ENCODE measurements at regions not wholly inside any gene's neighbourhood (a gene's known extent, or its start where the extent isn't known, plus 50 kb on each side); places are given as distances from the start of the nearest gene placed in this dataset.

DNA sequence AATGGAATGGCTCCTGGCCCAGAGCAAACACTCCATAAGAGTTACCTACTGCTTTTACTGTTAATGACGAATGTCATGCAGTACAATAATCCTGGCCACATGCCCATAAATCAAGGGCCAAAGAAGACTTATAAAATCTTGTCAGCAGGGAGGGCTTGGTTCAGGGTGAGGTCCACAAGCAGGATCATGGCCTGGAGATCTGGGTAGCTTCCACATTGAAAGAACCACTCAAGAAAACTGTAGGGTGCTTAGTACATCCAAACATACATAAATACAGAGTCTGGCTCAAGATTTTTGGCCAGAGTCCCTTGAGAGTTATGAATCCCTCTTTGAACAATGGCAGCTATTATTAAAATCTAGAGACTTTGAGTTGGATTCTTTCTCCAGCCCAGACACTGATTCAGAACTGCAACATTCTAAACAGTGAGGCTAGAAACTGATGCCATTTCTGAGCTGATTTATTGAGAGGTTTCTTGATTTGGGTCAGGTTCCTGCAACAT lies 188.7 kb downstream of the CDC5L start:
- H3K27me3 ChIP-seq (ENCODE audit: control insufficient read depth in 2 of 2, insufficient read depth in 2 of 2, low read length in 2 of 2), result no peaks in the 10 kb centered on the region
- H3K36me3 ChIP-seq (ENCODE audit: control insufficient read depth in 2 of 3, insufficient read depth in 3 of 3, low read length in 3 of 3), result no peaks in the 10 kb centered on the region
- POLR2A ChIA-PET, result no interaction called here
- intact Hi-C loops (cut with micrococcal nuclease), result no loop called here
- Mint-ChIP-seq H3K36me3 (no peaks in the 10 kb centered on the region), H3K27ac (no peak overlapping the region), H3K4me1 (peaks cover 0 to 2% (median 0%) of the 10 kb centered on the region in 7 donors), H3K4me3 (no peak overlapping the region), H3K9me3 (peaks cover 0 to 3% (median 0%) of the 10 kb centered on the region in 11 donors), H3K27me3 (peaks cover 6 to 30% (median 13%) of the 10 kb centered on the region in 5 donors)
- CTCF ChIA-PET, result no interaction called here
- no peak overlapping the region for H3K4me3 ChIP-seq (ENCODE audit: low read length)
- no peaks in the 10 kb centered on the region for H3K4me1 ChIP-seq (ENCODE audit: control insufficient read depth in 2 of 2, insufficient read depth in 2 of 2, low read length in 2 of 2)
- no peak for DNase-seq
- no peak overlapping the region for H3K27ac ChIP-seq (ENCODE audit: low read depth, low read length)
- no peak for ATAC-seq
- H3K9me3 ChIP-seq (ENCODE audit: control insufficient read depth in 2 of 3, low read length in 3 of 3), result no peaks in the 10 kb centered on the region

GRCh38 chr6:44580901-44581300 lies 193.4 kb downstream of the CDC5L start:
- ATAC-seq (no peak), DNase-seq (no peak)
- ChIA-PET CTCF (no interaction called here), POLR2A (no interaction called here)
- no peaks in the 10 kb centered on the region for H3K4me1 Mint-ChIP-seq
- Histone ChIP-seq H3K4me3 (ENCODE audit: low read length) (no peak overlapping the region), H3K27ac (ENCODE audit: low read depth, low read length) (no peak overlapping the region), H3K27me3 (ENCODE audit: control insufficient read depth in 2 of 2, insufficient read depth in 2 of 2, low read length in 2 of 2) (no peaks in the 10 kb centered on the region), H3K4me1 (ENCODE audit: control insufficient read depth in 2 of 2, insufficient read depth in 2 of 2, low read length in 2 of 2) (no peaks in the 10 kb centered on the region), H3K9me3 (ENCODE audit: control insufficient read depth in 2 of 3, low read length in 3 of 3) (peaks cover 0 to 7% (median 0%) of the 10 kb centered on the region in 3 experiments), H3K36me3 (ENCODE audit: control insufficient read depth in 2 of 3, insufficient read depth in 3 of 3, low read length in 3 of 3) (no peaks in the 10 kb centered on the region)
- H3K4me3 Mint-ChIP-seq, result no peak overlapping the region
- H3K9me3 Mint-ChIP-seq, result peaks cover 0 to 30% (median 9%) of the 10 kb centered on the region in 11 donors
- H3K36me3 Mint-ChIP-seq, result peaks cover 0 to 7% (median 0%) of the 10 kb centered on the region in 5 donors
- intact Hi-C loops (cut with micrococcal nuclease), result no loop called here
- peaks cover 0 to 20% (median 12%) of the 10 kb centered on the region in 5 donors for H3K27me3 Mint-ChIP-seq
- no peak overlapping the region for H3K27ac Mint-ChIP-seq

DNA sequence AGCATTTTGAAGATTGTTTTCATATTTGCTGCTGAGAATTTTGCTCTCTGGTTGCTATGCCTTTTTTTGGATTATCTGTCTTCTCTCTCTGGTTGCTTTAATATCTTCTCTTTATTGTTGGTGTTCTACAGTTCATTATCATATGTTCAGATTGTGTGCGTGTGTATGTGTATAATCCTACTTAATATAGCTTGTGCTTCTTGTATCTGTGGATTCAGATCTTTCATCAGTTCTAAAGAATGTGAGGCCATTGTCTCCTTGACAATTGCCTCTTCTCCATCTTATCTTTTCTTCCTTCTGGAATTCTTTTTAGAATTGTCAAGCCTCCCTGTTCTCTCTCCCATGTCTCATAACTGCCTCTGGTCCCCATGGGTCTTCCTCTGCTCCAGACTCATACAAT lies 195.4 kb downstream of the CDC5L start:
- H3K9me3 ChIP-seq (ENCODE audit: control insufficient read depth in 2 of 3, low read length in 3 of 3), result peaks cover 0 to 7% (median 0%) of the 10 kb centered on the region in 3 experiments
- Mint-ChIP-seq H3K36me3 (peaks cover 0 to 7% (median 0%) of the 10 kb centered on the region in 5 donors), H3K4me1 (no peaks in the 10 kb centered on the region), H3K27ac (no peak overlapping the region), H3K9me3 (peaks cover 0 to 35% (median 10%) of the 10 kb centered on the region in 11 donors), H3K27me3 (peaks cover 0 to 22% (median 10%) of the 10 kb centered on the region in 5 donors), H3K4me3 (no peak overlapping the region)
- no peaks in the 10 kb centered on the region for H3K4me1 ChIP-seq (ENCODE audit: control insufficient read depth in 2 of 2, insufficient read depth in 2 of 2, low read length in 2 of 2)
- no peaks in the 10 kb centered on the region for H3K27me3 ChIP-seq (ENCODE audit: control insufficient read depth in 2 of 2, insufficient read depth in 2 of 2, low read length in 2 of 2)
- H3K36me3 ChIP-seq (ENCODE audit: control insufficient read depth in 2 of 3, insufficient read depth in 3 of 3, low read length in 3 of 3), result no peaks in the 10 kb centered on the region
- DNase-seq (no peak), ATAC-seq (no peak)
- H3K4me3 ChIP-seq (ENCODE audit: low read length), result no peak overlapping the region
- intact Hi-C loops (cut with micrococcal nuclease), result no loop called here
- ChIA-PET POLR2A (no interaction called here), CTCF (interaction anchor here (0.6 kb wide), 1 partner anchor 74 kb away, joined by 3 read pairs; no protein-coding TSS in a partner anchor)
- H3K27ac ChIP-seq (ENCODE audit: low read depth, low read length), result no peak overlapping the region

GRCh38 chr6:44590471-44590870 lies 203.0 kb downstream of the CDC5L start:
- no peak overlapping the region for H3K4me3 ChIP-seq (ENCODE audit: low read length)
- Mint-ChIP-seq H3K36me3 (peaks cover 0 to 3% (median 0%) of the 10 kb centered on the region in 5 donors), H3K27ac (no peak overlapping the region), H3K4me1 (peaks cover 0 to 7% (median 0%) of the 10 kb centered on the region in 7 donors), H3K27me3 (peaks cover 13 to 27% (median 21%) of the 10 kb centered on the region in 5 donors), H3K4me3 (no peak overlapping the region), H3K9me3 (peaks cover 0 to 12% (median 3%) of the 10 kb centered on the region in 11 donors)
- H3K9me3 ChIP-seq (ENCODE audit: control insufficient read depth in 2 of 3, low read length in 3 of 3), result no peaks in the 10 kb centered on the region
- ATAC-seq (no peak), DNase-seq (no peak)
- H3K27ac ChIP-seq (ENCODE audit: low read depth, low read length), result no peak overlapping the region
- ChIA-PET CTCF (no interaction called here), POLR2A (no interaction called here)
- H3K36me3 ChIP-seq (ENCODE audit: control insufficient read depth in 2 of 3, insufficient read depth in 3 of 3, low read length in 3 of 3), result no peaks in the 10 kb centered on the region
- intact Hi-C loops (cut with micrococcal nuclease), result loop anchor here (5.0 kb wide), 2 partner anchors 113 to 832 kb away; no protein-coding TSS in a partner anchor
- no peaks in the 10 kb centered on the region for H3K27me3 ChIP-seq (ENCODE audit: control insufficient read depth in 2 of 2, insufficient read depth in 2 of 2, low read length in 2 of 2)
- no peaks in the 10 kb centered on the region for H3K4me1 ChIP-seq (ENCODE audit: control insufficient read depth in 2 of 2, insufficient read depth in 2 of 2, low read length in 2 of 2)

- Histone ChIP-seq H3K4me3 (ENCODE audit: low read length) (no peak overlapping the region), H3K4me1 (ENCODE audit: control insufficient read depth in 2 of 2, insufficient read depth in 2 of 2, low read length in 2 of 2) (no peaks in the 10 kb centered on the region), H3K36me3 (ENCODE audit: control insufficient read depth in 2 of 3, insufficient read depth in 3 of 3, low read length in 3 of 3) (no peaks in the 10 kb centered on the region), H3K27ac (ENCODE audit: low read depth, low read length) (no peak overlapping the region), H3K9me3 (ENCODE audit: control insufficient read depth in 2 of 3, low read length in 3 of 3) (no peaks in the 10 kb centered on the region), H3K27me3 (ENCODE audit: control insufficient read depth in 2 of 2, insufficient read depth in 2 of 2, low read length in 2 of 2) (no peaks in the 10 kb centered on the region)
- peak overlapping the region in 1 of 9 donors; percentile 59 for H3K27ac Mint-ChIP-seq
- peaks cover 0 to 4% (median 0%) of the 10 kb centered on the region in 11 donors for H3K9me3 Mint-ChIP-seq
- ChIA-PET CTCF (interaction anchor here (0.7 to 1.4 kb wide), 3 partner anchors 11 to 827 kb away, joined by 3 read pairs; no protein-coding TSS in a partner anchor), POLR2A (no interaction called here)
- DNase-seq, result peak in 8 of 9 donors; percentile 8 to 48 (median 36)
- intact Hi-C loops (cut with micrococcal nuclease), result loop anchor here (1.0 to 5.0 kb wide), 6 partner anchors 61 to 1329 kb away; no protein-coding TSS in a partner anchor
- no peak overlapping the region for H3K4me3 Mint-ChIP-seq
- peaks cover 0 to 3% (median 0%) of the 10 kb centered on the region in 5 donors for H3K36me3 Mint-ChIP-seq
- ATAC-seq, result peak; percentile 63
- H3K4me1 Mint-ChIP-seq, result peaks cover 0 to 9% (median 0%) of the 10 kb centered on the region in 7 donors
- H3K27me3 Mint-ChIP-seq, result peaks cover 11 to 20% (median 14%) of the 10 kb centered on the region in 5 donors
Observed at GRCh38 chr6:44593539-44593944, 206.0 kb downstream of the CDC5L start.

GRCh38 chr6:44594481-44594880 lies 207.0 kb downstream of the CDC5L start:
- POLR2A ChIA-PET, result no interaction called here
- Mint-ChIP-seq H3K9me3 (no peaks in the 10 kb centered on the region), H3K4me1 (peaks cover 0 to 10% (median 0%) of the 10 kb centered on the region in 7 donors), H3K4me3 (no peak overlapping the region), H3K27ac (no peak overlapping the region), H3K36me3 (no peaks in the 10 kb centered on the region), H3K27me3 (peaks cover 5 to 19% (median 10%) of the 10 kb centered on the region in 5 donors)
- no peaks in the 10 kb centered on the region for H3K27me3 ChIP-seq (ENCODE audit: control insufficient read depth in 2 of 2, insufficient read depth in 2 of 2, low read length in 2 of 2)
- no peak overlapping the region for H3K27ac ChIP-seq (ENCODE audit: low read depth, low read length)
- no peaks in the 10 kb centered on the region for H3K9me3 ChIP-seq (ENCODE audit: control insufficient read depth in 2 of 3, low read length in 3 of 3)
- no peak overlapping the region for H3K4me3 ChIP-seq (ENCODE audit: low read length)
- no peak for DNase-seq
- CTCF ChIA-PET, result interaction anchor here (1.4 kb wide), 1 partner anchor 10 kb away, joined by 3 read pairs; no protein-coding TSS in a partner anchor
- H3K4me1 ChIP-seq (ENCODE audit: control insufficient read depth in 2 of 2, insufficient read depth in 2 of 2, low read length in 2 of 2), result no peaks in the 10 kb centered on the region
- intact Hi-C loops (cut with micrococcal nuclease), result loop anchor here (5.0 kb wide), 2 partner anchors 117 to 828 kb away; no protein-coding TSS in a partner anchor
- no peaks in the 10 kb centered on the region for H3K36me3 ChIP-seq (ENCODE audit: control insufficient read depth in 2 of 3, insufficient read depth in 3 of 3, low read length in 3 of 3)
- ATAC-seq, result peak; percentile 40

DNA sequence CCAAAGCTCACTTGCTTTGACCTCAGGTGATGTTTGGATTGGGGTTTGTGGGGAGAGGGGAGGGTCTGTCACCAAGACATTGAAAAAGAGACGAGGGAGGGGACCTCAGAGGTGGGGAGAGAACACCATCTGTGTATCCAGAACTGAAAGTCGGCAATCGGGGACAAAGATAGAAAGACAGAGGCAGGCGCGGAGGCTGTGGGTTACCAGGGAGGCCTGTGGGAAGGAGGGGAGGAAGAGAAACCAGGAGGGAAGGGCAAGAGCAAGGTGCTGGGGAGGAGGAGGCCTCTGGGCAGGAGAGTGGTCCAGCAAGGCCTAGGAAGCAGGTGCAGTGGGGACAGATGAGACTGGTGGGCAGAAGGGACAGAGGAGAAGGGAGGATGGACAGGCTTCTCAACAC lies 211.2 kb downstream of the CDC5L start:
- Histone ChIP-seq H3K36me3 (ENCODE audit: control insufficient read depth in 2 of 3, insufficient read depth in 3 of 3, low read length in 3 of 3) (no peaks in the 10 kb centered on the region), H3K4me1 (ENCODE audit: control insufficient read depth in 2 of 2, insufficient read depth in 2 of 2, low read length in 2 of 2) (no peaks in the 10 kb centered on the region), H3K4me3 (ENCODE audit: low read length) (no peak overlapping the region), H3K27ac (ENCODE audit: low read depth, low read length) (no peak overlapping the region), H3K9me3 (ENCODE audit: control insufficient read depth in 2 of 3, low read length in 3 of 3) (no peaks in the 10 kb centered on the region), H3K27me3 (ENCODE audit: control insufficient read depth in 2 of 2, insufficient read depth in 2 of 2, low read length in 2 of 2) (no peaks in the 10 kb centered on the region)
- Mint-ChIP-seq H3K36me3 (no peaks in the 10 kb centered on the region), H3K9me3 (no peaks in the 10 kb centered on the region), H3K4me1 (peaks cover 0 to 7% (median 0%) of the 10 kb centered on the region in 7 donors), H3K27me3 (peaks cover 0 to 19% (median 9%) of the 10 kb centered on the region in 5 donors), H3K4me3 (no peak overlapping the region), H3K27ac (no peak overlapping the region)
- intact Hi-C loops (cut with micrococcal nuclease), result no loop called here
- ChIA-PET POLR2A (no interaction called here), CTCF (no interaction called here)
- DNase-seq (no peak), ATAC-seq (no peak)

Measured in naive thymus-derived CD4-positive, alpha-beta T cell (primary cell).